GM12891 (cell line): ENCODE measurements at regions not wholly inside any gene's neighbourhood (a gene's known extent, or its start where the extent isn't known, plus 50 kb on each side); places are given as distances from the start of the nearest gene placed in this dataset.
"Not testable (repeated sequence)": the region's sequence is repeated elsewhere in the genome, so short reads cannot be mapped to it uniquely, and the experiment has no call there.

Experiments
- DNase-seq: peaks from one replicate; pipeline ENCODE4 v3.0.0; 2011; ENCODE audit warnings: low spot score; ENCODE audit not compliant: insufficient read length
- FAIRE-seq: peaks from 2 replicates; lab custom pipeline; 2011; peaks lifted over from hg19 to GRCh38; lab: Jason Lieb, UNC
- PAX5 ChIP-seq: IDR thresholded peaks from 2 replicates; pipeline ENCODE4 v1.6.1; 2011; ENCODE audit warnings: low read length, moderate library complexity, mild to moderate bottlenecking; ENCODE audit not compliant: insufficient read depth, severe bottlenecking
- POLR2A ChIP-seq: IDR thresholded peaks from 2 replicates; pipeline ENCODE4 v1.6.1; 2011; ENCODE audit warnings: low read depth, low read length, control low read depth
- POLR2AphosphoS5 ChIP-seq: IDR thresholded peaks from 2 replicates; pipeline ENCODE4 v1.6.1; 2011; ENCODE audit warnings: low read depth, low read length, control low read depth
- POU2F2 ChIP-seq: IDR thresholded peaks from 2 replicates; pipeline ENCODE4 v1.6.1; 2011; ENCODE audit warnings: low read depth, mild to moderate bottlenecking, control low read depth, low read length, moderate library complexity
- SPI1 ChIP-seq: IDR thresholded peaks from 2 replicates; pipeline ENCODE4 v1.6.1; 2011; ENCODE audit warnings: low read depth, low read length, control low read depth
- TAF1 ChIP-seq: IDR thresholded peaks from 2 replicates; pipeline ENCODE4 v1.6.1; 2011; ENCODE audit warnings: low read depth, low read length, control low read depth

DNA sequence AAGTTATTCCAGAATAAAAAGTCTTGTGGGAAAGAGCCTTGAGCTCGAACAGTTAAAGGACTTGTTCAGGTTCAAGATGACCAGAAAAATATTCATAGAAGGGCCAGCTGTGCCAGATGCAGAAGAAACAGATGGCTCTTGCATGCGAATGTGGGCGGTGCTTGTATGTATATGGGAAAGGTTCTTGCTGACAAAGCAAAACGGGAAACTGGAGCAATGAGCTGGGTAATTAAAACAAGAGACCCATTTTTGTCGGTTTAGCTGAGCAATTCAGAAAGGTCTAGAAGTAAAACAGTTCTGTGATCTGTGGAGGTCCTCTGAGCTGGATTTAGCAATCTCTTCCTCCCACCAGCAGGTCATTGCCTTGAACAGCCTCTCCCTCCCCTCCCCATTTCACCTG is 107.2 kb upstream of the MARK1 start:
- DNase-seq (no peak), FAIRE-seq (no peak)
- TF ChIP-seq SPI1 (no peak), POU2F2 (no peak), POLR2AphosphoS5 (no peak), PAX5 (no peak), POLR2A (no peak), TAF1 (no peak)

DNA sequence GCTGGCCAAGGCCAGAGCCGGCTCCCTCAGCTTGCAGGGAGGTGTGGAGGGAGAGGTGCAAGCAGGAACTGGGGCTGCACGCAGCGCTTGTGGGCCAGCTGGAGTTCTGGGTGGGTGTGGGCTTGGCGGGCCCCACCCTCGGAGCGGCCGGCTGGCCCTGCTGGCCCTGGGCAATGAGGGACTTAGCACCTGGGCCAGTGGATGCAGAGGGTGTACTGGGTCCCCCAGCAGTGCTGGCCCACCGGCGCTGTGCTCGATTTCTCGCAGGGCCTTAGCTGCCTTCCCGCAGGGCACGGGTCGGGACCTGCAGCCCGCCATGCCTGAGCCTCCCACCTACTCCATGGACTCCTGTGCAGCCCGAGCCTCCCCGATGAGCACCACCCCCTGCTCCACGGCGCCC is 115.6 kb upstream of the MARK1 start:
- not testable (repeated sequence) for DNase-seq, FAIRE-seq

DNA sequence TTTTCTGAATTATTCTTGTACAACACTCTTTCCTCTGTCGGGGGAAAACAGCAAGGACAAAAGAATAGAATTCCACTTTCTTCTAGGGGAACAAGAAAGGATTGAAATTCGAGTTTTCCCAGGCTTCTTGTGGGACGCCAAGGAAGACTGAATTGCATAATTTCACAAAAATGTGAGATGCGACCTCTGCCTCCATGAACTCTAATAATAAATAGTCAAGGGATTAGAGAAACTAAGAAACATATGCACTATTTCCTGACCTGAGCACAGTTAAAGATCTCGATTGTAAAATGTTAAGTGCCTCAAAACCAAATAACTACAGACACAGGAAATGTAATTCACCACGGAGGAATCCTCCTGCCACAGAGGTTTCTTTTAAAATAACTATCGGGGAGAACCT is 117.3 kb upstream of the MARK1 start:
- DNase-seq (no peak), FAIRE-seq (no peak)
- TF ChIP-seq POLR2AphosphoS5: no peak
- no peak for TF ChIP-seq POU2F2
- TF ChIP-seq TAF1: no peak
- TF ChIP-seq POLR2A: no peak
- no peak for TF ChIP-seq SPI1
- TF ChIP-seq PAX5: no peak

DNA sequence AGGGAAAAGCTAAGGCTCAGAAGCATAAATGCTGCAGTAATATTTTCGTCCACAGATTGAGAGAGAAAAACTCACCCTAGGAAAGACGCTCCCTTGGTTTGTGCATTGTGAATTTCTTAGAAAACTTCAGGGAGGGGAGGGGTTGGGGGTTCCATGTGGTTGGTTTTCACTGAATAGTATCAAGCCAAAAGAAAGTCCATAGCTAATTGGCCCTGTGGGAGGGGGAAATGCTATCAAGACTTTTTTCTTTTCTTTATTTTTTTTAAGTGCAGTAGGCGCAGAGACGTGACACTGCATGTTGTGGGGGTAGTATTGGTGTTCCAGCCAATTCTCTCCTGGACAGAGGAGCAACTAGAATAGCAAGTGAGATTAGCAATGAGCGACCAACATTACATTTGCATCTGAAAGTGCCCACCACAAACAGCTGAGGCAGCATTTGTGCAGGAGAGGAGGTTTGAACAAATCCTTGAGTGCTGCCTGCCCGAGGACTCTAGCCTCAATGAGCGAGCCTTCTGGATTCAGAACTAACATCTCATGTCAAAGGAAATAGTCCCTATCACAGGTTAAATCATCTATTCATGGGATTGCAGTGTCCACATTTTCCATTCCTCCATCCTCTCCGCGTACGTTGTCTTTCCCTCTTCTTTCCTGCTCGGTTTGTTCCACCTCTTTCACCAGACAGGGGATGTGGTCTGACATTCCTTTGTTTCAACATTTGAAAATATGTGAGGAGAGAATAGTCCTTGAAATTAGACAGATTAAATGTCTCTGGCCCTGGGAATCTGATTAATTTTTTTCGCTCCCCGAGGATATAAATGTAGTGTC is 118.0 kb upstream of the MARK1 start:
- FAIRE-seq (no peak), DNase-seq (no peak)
- TF ChIP-seq POLR2AphosphoS5 (no peak), SPI1 (no peak), TAF1 (no peak), POLR2A (no peak), PAX5 (no peak), POU2F2 (no peak)

DNA sequence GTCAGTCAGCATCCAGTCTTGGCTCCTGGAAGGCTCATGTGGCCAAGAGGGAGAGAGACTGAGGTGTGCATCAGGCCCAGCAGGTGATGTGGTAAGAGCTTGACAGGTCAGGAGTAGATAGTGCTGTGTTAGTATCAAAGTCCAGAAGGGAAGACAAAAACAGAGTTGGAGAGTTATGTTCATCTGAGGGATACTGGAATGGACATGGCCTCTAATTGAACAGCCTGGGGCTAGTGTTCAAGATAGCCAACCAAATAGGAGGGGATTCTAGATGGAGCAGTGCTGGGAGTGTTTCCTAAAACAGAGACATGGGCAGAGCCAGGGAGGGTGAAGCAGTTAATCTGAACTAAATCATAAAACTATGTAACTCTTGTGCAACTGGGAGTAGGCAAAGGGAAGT is 120.7 kb upstream of the MARK1 start:
- TF ChIP-seq POU2F2 (no peak), SPI1 (no peak), PAX5 (no peak), TAF1 (no peak), POLR2A (no peak), POLR2AphosphoS5 (no peak)
- no peak for DNase-seq
- no peak for FAIRE-seq

DNA sequence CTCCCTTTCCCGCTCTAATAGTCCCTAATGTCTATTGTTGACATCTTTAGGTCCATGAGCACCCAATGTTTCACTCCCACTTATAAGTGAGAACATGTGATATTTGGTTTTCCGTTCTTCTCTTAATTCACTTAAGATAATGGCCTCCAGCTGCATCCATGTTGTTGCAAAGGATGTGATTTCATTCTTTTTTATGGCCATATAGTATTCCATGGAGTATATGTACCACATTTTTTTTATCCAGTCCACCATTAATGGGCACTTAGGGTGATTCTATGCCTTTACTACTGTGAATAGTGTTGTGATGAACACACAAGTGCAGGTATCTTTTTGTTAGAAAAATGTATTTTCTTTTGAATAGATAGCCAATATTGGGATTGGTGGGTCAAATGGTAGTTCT is 126.0 kb upstream of the RAB3GAP2 start:
- FAIRE-seq (no peak), DNase-seq (no peak)
- TF ChIP-seq SPI1 (no peak), PAX5 (no peak), TAF1 (no peak), POLR2A (no peak), POLR2AphosphoS5 (no peak), POU2F2 (no peak)

DNA sequence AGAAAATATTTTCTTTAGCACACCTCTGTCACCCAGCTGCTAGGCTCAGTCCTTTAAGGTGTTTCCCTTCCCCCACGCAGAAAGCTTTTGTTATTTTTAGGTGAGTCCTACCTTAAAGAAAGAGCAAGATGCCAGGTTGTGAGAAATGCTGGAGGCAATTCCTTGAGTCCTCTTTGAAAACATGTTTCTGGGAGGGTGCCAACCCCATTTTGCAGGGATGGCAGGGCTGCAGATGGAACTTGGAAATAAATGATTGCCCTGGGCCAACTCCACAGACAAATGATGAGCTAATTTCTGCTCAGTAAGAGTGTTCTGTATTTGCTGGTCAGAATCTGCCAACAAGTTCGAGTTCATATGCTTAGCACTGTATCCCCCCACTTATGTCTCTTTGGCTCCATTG is 119.2 kb upstream of the RAB3GAP2 start:
- DNase-seq (no peak), FAIRE-seq (no peak)

GRCh38 chr1:220389634-220390033 is 117.4 kb upstream of the RAB3GAP2 start:
- no peak for FAIRE-seq
- TF ChIP-seq PAX5 (no peak), POLR2A (no peak), POLR2AphosphoS5 (no peak), POU2F2 (no peak), TAF1 (no peak), SPI1 (no peak)

More for the DNA sequence above, 119.2 kb upstream of the RAB3GAP2 start:
- TF ChIP-seq PAX5 (no peak), POU2F2 (no peak), POLR2AphosphoS5 (no peak), POLR2A (no peak), SPI1 (no peak), TAF1 (no peak)

GRCh38 chr1:220386494-220387195 is 114.4 kb upstream of the RAB3GAP2 start:
- FAIRE-seq: no peak
- TF ChIP-seq TAF1: no peak
- no peak for TF ChIP-seq SPI1
- no peak for TF ChIP-seq POU2F2
- TF ChIP-seq POLR2AphosphoS5: no peak
- no peak for TF ChIP-seq PAX5
- TF ChIP-seq POLR2A: no peak
- no peak for DNase-seq

More at GRCh38 chr1:220389634-220390033, 117.4 kb upstream of the RAB3GAP2 start:
- DNase-seq: no peak
